ENCODE measurements at regions not wholly inside any gene's neighbourhood (a gene's known extent, or its start where the extent isn't known, plus 50 kb on each side); places are given as distances from the start of the nearest gene placed in this dataset.

- H3K27ac ChIP-seq = no peak overlapping the region
- TF ChIP-seq CTCF (conservative IDR thresholded peaks at IDR 0.05; ENCODE audit: low read depth) = no peak
- ChIA-PET POLR2A (ENCODE audit: low non-redundant PET) (interaction anchor here (0.5 kb wide), 1 partner anchor 1247 kb away, joined by 3 read pairs; no protein-coding TSS in a partner anchor), CTCF (no interaction called here)
- no peak for DNase-seq (ENCODE audit: low spot score)
Measured at GRCh38 chr7:72462311-72462710, 50.2 kb upstream of the CALN1 start.

Measured in RWPE1 (cell line).